ENCODE measurements at regions not wholly inside any gene's neighbourhood (a gene's known extent, or its start where the extent isn't known, plus 50 kb on each side); places are given as distances from the start of the nearest gene placed in this dataset.

- peaks cover 2% of the 10 kb centered on the region for H3K4me1 Mint-ChIP-seq (ENCODE audit: low read depth)
- no peaks in the 10 kb centered on the region for H3K9me3 Mint-ChIP-seq (ENCODE audit: low read depth)
- H3K36me3 Mint-ChIP-seq (ENCODE audit: insufficient read depth), result no peaks in the 10 kb centered on the region
Observed at GRCh38 chr12:126258190-126258589, 1193.0 kb downstream of the AACS start.

GRCh38 chr12:126262829-126263228, 1197.6 kb downstream of the AACS start:
- no peak for TF ChIP-seq CTCF (IDR thresholded peaks at IDR 0.05; ENCODE audit: unreplicated experiment)
- H3K9me3 Mint-ChIP-seq (ENCODE audit: low read depth), result no peaks in the 10 kb centered on the region

More at GRCh38 chr12:126258190-126258589, 1193.0 kb downstream of the AACS start:
- no peak for TF ChIP-seq CTCF (IDR thresholded peaks at IDR 0.05; ENCODE audit: unreplicated experiment)
- Mint-ChIP-seq H3K27ac (no peak overlapping the region), H3K27me3 (peaks cover 26% of the 10 kb centered on the region), H3K4me3 (ENCODE audit: low read depth) (no peak overlapping the region)
- no peak for DNase-seq (ENCODE audit: low spot score, unreplicated experiment)

GRCh38 chr12:126268222-126268621, 1203.0 kb downstream of the AACS start:
- H3K9me3 Mint-ChIP-seq (ENCODE audit: low read depth), result no peaks in the 10 kb centered on the region
- H3K4me1 Mint-ChIP-seq (ENCODE audit: low read depth), result peaks cover 7% of the 10 kb centered on the region
- no peak overlapping the region for H3K27ac Mint-ChIP-seq

More at GRCh38 chr12:126262829-126263228, 1197.6 kb downstream of the AACS start:
- Mint-ChIP-seq H3K27me3 (peaks cover 13% of the 10 kb centered on the region), H3K36me3 (ENCODE audit: insufficient read depth) (no peaks in the 10 kb centered on the region), H3K4me3 (ENCODE audit: low read depth) (no peak overlapping the region), H3K27ac (no peak overlapping the region), H3K4me1 (ENCODE audit: low read depth) (peaks cover 2% of the 10 kb centered on the region)
- no peak for DNase-seq (ENCODE audit: low spot score, unreplicated experiment)

GRCh38 chr12:126271159-126271558, 1205.9 kb downstream of the AACS start:
- Mint-ChIP-seq H3K27me3 (peaks cover 33% of the 10 kb centered on the region), H3K36me3 (ENCODE audit: insufficient read depth) (no peaks in the 10 kb centered on the region), H3K27ac (no peak overlapping the region), H3K4me1 (ENCODE audit: low read depth) (peaks cover 7% of the 10 kb centered on the region), H3K9me3 (ENCODE audit: low read depth) (no peaks in the 10 kb centered on the region), H3K4me3 (ENCODE audit: low read depth) (no peak overlapping the region)
- DNase-seq (ENCODE audit: low spot score, unreplicated experiment), result no peak
- TF ChIP-seq CTCF (IDR thresholded peaks at IDR 0.05; ENCODE audit: unreplicated experiment), result no peak

More at GRCh38 chr12:126268222-126268621, 1203.0 kb downstream of the AACS start:
- DNase-seq (ENCODE audit: low spot score, unreplicated experiment), result no peak
- TF ChIP-seq CTCF (IDR thresholded peaks at IDR 0.05; ENCODE audit: unreplicated experiment), result no peak
- Mint-ChIP-seq H3K36me3 (ENCODE audit: insufficient read depth) (no peaks in the 10 kb centered on the region), H3K27me3 (peaks cover 28% of the 10 kb centered on the region), H3K4me3 (ENCODE audit: low read depth) (no peak overlapping the region)

- no peak for TF ChIP-seq CTCF (IDR thresholded peaks at IDR 0.05; ENCODE audit: unreplicated experiment)
- Mint-ChIP-seq H3K4me1 (ENCODE audit: low read depth) (peaks cover 6% of the 10 kb centered on the region), H3K9me3 (ENCODE audit: low read depth) (peaks cover 7% of the 10 kb centered on the region), H3K27me3 (peaks cover 30% of the 10 kb centered on the region), H3K27ac (no peak overlapping the region), H3K4me3 (ENCODE audit: low read depth) (no peak overlapping the region), H3K36me3 (ENCODE audit: insufficient read depth) (no peaks in the 10 kb centered on the region)
- no peak for DNase-seq (ENCODE audit: low spot score, unreplicated experiment)
Observed at GRCh38 chr12:126282691-126283090, 1217.5 kb downstream of the AACS start.

Data from progenitor cell of endocrine pancreas (in vitro differentiated cells).